HG03064 (cell line): ENCODE measurements at regions not wholly inside any gene's neighbourhood (a gene's known extent, or its start where the extent isn't known, plus 50 kb on each side); places are given as distances from the start of the nearest gene placed in this dataset.
"Not testable (repeated sequence)": the region's sequence is repeated elsewhere in the genome, so short reads cannot be mapped to it uniquely, and the experiment has no call there.

Experiments
- ATAC-seq: cut with Tn5 transposase; IDR thresholded peaks from one replicate; pipeline ENCODE4 v1.9.1; 2021; ENCODE audit warnings: low read depth; ENCODE audit not compliant: unreplicated experiment

GRCh38 chr6:150299873-150300485 is 68.8 kb upstream of the IYD start:
- no peak for ATAC-seq

DNA sequence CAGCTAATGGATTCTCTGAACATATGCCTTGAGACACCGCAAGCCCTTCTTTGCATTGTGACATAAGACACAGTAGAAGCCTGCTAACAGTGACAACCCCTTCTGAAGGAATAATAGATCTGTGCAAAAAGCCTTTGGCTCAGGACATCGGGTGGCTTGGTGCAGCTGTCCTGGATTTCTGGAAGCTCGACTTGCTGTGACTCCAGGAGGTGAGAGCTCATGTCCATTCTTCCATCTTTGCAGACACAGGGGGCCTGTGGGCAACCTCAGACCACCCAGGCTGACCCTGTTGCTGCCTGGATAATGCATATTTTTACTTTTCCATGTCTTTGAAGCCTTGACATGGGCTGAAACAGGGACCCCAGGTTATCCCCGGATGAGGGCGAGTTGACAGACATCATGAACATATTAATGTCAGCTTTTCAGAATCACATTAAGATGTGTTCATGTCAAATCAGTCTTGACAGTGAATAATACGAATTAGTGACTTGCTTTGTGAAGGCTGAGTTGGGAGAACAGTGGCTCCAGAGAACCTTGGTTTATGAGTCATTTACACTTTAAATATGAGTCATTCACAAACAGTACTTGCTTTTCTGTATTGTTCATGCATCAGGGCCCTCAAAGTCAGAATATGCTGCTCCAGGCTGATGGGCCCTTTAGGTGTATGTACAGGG is 66.8 kb upstream of the IYD start:
- peak; percentile 59 for ATAC-seq

DNA sequence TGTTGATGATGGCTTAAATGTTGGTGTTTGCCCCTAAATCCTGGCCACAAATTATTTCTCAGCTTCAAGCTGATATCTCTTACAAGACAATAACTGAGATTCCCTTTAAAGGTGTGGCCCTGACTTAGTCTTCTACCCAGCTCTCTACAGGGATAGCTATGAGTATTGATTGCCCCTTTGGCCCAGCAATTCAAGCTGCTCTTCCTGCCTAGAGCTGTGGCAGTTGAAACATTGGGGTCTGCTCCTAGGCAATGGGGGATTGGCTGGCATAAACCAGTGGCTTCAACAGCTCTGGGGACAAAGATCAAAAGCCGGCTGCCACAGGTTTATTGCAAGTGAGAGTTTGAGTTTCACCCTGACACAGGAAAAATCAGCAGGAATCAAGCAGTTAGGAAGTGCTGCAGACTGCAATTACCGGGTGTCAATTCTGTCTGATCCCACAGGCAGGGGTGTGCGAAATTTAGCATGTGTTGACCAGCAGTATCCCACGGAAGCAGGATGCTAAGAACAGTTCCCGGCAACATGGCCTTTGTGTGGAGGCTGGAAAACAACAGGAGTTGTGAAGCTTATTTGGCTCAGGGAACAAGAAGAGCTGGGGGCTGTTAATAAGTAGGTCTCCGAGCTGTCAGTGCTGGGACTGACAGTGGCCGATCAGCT is 66.2 kb upstream of the IYD start:
- peak; percentile 15 for ATAC-seq

DNA sequence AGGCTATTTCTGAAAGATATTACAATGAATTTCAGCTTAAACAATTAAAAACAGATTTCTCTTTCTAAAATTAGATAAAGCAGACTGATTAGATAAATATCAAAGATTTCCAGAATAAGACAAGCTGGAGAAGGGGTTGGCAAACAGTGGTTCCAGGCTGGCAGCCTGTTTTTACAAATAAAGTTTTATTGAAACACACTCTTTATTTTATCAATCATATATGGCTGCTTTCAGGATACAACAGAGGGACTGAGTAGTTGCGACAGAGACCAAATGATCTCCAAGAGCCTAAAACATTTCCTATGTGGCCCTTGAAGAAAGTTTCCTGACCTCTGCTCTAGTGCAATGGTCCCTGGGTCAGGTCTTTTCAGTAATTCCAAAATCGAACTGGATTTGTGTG is 65.6 kb upstream of the IYD start:
- no peak for ATAC-seq

DNA sequence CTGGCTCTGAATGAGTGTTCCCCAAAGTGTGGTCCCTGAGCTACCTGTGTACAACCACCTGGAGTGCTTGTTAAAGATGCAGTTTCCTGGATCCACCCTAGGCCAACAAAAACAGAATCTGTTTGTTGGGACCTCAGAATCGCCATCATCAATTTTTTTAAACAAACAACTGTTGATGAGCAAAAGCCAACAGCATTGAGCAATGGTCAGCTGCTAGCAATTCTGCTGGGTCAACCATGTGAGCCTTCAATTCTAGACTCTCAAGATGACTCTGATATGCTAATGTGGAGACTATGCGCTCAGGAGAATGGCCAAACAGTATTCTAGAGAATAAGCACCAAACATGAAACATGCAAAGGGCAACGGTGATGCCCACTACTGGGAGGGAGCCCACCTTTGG is 64.4 kb upstream of the IYD start:
- ATAC-seq, result no peak

DNA sequence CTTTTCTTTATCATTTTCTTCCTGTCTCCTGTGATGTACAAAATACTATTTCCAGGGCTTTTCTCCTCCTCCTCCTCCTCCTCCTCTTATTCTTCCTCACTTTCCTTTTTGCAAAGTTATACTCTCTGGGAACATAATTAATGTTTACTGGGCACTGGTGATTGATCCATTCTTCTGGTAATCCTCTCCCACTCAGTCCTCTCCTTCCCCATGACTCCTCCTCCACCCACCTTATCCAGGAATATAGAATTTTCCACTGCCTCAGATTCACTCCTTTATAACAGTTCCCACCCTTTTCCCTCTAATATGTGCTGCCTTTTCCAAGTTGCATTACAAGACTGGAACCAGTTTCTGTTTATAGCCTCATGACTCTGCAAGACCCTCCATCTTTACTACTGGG is 62.5 kb upstream of the IYD start:
- ATAC-seq, result no peak

DNA sequence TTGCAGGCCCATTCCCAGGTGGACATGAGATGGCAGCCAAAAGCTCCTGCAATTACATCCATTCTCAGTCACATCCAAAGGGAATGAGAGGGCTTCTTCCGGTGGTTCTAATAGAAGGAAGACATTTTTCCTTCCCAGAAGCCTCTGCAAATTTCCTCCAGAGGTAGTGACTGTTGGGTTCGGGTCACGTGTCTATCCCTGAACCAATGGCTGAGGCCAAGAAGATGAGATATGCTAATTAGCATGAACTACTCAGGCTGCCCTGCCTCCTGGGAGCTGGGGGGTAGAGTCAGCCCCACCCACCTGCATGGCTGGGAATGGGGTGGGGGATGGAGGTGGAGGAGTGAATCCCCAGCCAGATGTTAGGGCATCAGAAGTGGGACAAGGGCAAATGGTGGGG is 61.3 kb upstream of the IYD start:
- ATAC-seq, result no peak

DNA sequence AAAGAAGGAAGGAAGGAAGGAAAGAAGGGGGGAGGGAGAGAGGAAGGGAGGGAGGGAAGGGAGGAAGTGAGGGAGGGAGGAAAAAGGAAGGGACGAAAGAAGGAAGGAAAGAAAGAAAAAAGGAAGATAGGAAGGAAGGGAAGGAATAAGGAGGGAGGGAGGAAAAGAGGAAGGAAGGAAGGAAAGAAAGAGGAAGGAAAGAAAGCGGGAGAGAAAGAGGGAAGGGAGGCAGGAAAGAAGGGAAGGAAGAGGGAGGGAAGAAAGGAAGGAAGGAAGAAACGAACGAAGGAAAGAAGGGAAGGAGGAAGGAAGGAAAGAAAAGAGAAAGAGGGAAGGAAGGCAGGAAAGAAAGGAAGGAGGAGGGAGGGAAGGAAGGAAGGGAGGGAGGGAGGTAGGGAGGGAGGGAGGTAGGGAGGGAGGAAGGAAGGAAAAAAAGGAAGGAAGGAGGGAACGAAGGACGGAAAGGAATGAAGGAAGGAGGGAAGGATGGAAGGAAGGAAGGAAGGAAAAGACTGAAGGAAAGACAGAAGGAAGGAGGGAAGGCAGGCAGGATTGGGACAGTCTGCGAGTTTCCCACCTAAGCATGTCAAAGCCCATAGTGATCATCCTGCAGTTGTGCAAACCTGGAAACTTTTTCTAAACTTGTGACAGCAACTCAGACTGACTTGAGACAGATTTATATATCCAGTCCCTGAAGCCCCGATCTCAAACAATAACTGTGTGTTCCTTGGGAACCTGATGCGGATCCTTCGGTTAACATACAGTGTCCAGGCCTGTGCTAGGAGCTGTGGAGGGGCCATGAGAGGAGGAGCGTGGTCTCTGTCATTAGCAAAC is 59.8 kb upstream of the IYD start:
- ATAC-seq, result no peak

- ATAC-seq, result no peak
These were observed 58.3 kb upstream of the IYD start for GRCh38 chr6:150310539-150310938.

DNA sequence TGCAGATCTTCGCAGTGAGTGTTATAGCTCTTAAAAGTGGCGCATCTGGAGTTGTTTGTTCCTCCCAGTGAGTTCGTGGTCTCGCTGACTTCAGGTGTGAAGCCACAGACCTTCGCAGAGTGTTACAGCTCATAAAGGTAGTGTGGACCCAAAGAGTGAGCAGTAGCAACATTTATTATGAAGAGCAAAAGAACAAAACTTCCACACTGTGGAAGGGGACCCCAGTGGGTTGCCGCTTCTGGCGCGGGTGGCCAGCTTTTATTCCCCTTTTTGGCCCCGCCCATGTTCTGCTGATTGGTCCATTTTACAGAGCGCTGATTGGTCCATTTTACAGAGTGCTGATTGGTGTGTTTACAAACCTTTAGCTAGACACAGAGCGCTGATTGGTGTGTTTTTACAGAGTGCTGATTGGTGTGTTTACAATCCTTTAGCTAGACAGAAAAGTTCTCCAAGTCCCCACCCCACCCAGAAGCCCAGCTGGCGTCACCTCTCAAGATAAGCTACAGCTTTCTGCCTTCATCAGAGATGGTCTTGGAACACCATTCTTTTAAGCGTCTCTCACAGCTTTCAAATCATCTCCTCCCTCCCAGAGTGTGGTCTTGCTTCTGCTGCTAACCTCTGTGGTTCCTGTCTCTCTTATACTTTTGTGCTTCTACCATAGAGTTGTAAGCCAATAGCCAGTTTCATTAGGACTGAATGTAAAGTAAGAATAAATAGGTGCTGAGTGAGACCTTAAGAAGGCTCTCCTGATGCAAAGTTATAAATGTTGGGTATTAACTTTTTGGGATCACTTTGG is 57.5 kb upstream of the IYD start:
- not testable (repeated sequence) for ATAC-seq

GRCh38 chr6:150312395-150312794 is 56.4 kb upstream of the IYD start:
- no peak for ATAC-seq

DNA sequence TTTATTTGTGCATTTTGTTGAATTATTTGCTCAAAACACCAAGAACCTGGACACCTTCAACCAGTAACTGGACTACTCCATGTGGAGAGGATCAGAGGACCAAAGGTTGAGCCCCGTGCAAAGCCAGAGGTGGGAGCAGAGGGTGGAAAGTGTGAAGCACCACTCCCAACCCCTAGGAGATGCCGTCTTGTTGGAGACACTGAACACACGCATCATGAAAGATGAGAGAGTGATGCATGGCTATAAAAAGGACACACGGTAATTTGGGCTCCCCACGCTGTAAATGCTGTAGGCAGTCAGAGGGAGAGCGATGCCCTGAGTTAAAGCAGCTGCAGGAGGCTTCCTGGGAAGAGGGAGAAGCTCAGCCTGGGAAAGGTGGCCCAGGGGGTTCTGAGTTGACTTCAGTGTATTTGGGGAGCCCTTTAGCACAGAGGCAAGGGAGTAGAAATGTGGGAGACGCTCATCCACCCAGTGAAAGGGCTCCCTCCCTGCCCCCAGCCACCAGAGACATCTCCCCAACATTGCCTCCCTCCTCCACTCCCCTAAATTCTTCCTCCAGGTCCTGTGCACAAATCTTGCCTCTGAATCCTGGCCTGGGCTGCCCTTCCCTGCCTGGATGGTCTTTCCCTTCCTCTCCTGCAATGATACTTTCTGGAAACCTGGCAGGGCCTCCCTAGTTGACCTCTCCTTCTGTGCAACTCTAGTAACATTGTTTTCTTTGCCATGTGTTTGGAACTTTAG is 55.8 kb upstream of the IYD start:
- no peak for ATAC-seq

DNA sequence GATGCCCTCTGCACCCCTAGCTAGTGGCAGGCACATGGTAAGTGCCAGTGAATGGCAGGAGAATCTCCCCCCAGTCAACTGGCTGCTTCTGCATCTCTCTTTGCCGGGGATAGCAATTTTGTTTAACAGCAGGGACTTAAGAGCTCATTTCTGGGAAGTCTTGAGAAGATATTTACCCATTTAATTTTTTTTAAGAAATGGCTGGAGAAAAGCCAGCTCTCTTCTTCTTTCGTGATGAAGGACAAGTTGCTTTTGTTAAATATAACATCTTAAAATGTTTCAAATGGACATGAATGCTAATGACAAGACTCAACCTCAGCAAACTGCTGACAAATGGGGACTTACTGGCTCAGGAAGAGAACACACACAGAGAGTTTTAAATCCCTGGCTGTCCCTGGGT is 55.0 kb upstream of the IYD start:
- ATAC-seq, result no peak

- no peak for ATAC-seq
These were observed 54.3 kb upstream of the IYD start for GRCh38 chr6:150314230-150315188.

GRCh38 chr6:150315626-150316025 is 53.2 kb upstream of the IYD start:
- no peak for ATAC-seq

DNA sequence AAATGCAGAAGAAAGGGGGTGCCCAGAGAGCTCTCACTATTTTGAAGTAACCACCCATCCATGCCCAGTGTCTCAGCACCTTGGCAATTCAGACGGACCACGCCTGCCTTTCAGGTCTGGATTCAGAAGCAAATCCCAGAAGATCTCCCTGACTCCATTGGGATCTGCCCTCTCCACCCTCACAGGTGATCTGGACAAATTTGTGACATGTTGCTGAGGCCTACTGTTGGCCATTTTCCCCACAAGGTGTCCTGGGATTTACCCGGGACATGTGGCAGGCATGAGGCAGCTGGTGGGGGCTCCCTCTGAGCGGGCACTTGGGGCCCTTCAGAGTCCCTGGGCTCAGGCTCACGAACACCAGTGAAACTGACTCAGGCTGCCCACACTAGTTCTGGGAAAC is 51.9 kb upstream of the IYD start:
- ATAC-seq, result no peak
